D721Med (cell line): ENCODE measurements at regions not wholly inside any gene's neighbourhood (a gene's known extent, or its start where the extent isn't known, plus 50 kb on each side); places are given as distances from the start of the nearest gene placed in this dataset.

Experiments
- DNase-seq: peaks from one replicate; pipeline ENCODE4 v3.0.0; 2011; ENCODE audit warnings: low spot score; ENCODE audit not compliant: insufficient read length
- FAIRE-seq: peaks from 2 replicates; lab custom pipeline; 2011; peaks lifted over from hg19 to GRCh38; lab: Jason Lieb, UNC
- TF ChIP-seq, protein P1 (sequence below): IDR thresholded peaks from 2 replicates; pipeline ENCODE4 v1.5.1; 2012; ENCODE audit warnings: mild to moderate bottlenecking, control low read depth; ENCODE audit not compliant: insufficient read depth; ENCODE audit errors: missing control alignments

DNA sequence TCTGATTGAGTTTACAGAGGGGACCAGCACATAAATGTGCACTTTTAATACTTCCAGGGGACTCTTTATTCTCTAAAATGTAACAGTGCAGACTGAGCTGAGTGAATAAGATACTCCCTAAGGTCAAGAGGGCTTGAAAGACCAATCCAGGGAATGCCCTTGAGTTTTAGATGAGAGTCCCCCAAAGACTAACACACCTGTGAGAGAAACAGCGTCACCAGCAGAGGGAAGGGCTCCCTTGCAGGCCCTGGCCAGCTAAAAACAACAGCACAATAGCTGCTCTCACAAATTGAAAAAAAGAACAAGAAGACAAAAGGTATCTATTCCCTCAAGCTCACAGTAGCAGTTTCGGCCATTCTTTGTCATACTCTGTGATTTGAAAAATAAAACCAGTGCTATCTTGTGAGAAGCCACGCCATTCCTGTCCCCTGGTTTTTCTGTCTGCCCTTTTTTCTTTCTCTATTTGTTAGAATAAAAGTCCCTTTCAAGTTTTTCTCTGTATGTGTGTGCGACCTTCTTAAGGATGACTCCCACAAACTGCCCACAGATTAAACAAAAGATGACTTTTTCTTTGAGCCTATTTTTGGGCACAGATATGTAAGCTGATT lies 230.4 kb upstream of the BMPER start:
- TF ChIP-seq, protein P1, sequence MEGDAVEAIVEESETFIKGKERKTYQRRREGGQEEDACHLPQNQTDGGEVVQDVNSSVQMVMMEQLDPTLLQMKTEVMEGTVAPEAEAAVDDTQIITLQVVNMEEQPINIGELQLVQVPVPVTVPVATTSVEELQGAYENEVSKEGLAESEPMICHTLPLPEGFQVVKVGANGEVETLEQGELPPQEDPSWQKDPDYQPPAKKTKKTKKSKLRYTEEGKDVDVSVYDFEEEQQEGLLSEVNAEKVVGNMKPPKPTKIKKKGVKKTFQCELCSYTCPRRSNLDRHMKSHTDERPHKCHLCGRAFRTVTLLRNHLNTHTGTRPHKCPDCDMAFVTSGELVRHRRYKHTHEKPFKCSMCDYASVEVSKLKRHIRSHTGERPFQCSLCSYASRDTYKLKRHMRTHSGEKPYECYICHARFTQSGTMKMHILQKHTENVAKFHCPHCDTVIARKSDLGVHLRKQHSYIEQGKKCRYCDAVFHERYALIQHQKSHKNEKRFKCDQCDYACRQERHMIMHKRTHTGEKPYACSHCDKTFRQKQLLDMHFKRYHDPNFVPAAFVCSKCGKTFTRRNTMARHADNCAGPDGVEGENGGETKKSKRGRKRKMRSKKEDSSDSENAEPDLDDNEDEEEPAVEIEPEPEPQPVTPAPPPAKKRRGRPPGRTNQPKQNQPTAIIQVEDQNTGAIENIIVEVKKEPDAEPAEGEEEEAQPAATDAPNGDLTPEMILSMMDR, result no peak
- FAIRE-seq (no peak), DNase-seq (no peak)

DNA sequence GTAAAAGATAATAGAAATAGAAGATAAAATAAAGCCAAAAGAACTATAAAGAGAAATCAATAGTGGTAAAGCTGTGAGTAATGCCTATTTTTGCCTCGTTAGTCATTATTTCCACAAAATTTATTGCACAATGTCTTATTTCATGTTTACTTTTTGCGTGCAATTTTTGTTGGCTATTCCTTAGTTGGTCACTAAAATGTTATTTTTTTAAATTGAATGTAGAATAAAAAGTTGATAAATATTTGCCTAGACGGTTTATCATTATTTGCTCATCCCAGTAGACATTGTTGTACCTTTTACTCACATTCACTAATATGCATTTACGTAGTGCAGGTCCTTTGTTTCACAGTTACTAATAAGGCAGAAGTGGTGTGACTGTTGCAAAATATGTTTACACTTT lies 227.8 kb upstream of the BMPER start:
- DNase-seq (no peak), FAIRE-seq (no peak)
- TF ChIP-seq, protein P1, result no peak

DNA sequence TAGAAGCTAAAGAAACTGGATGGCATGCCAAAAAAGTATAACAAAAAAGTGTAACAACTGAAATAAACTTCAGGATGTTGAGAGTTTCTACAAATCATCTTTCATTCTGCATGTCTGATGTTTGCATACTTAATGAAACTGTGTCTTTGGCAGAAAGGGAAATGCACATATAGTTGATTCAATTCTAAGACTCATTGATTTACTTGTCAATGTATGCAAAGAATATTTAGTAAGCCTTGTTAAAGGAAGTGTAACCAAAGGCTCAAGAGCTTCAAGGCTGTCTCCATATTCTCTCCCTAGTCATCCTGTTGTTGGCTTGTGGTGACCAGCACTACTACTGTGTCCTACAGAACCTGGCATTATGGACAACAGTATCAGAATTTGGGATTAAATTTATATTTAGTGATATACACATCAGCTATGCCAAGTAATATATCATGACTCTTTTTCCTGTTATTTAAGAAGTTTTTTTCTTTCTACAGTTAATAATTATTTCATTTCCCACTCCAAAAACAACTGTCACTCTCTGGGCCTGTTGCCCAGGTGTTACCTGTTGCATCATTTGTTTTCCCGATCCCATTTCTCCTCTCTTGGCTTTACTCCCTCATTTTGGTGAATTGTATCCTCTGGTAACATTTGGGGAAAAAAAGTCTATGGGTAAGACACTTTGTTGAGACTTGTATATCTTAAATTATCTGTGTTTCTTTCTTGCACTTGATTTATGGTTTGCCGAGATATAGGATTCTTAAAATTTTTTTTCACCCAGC lies 226.6 kb upstream of the BMPER start:
- TF ChIP-seq, protein P1, result no peak
- DNase-seq (no peak), FAIRE-seq (no peak)

DNA sequence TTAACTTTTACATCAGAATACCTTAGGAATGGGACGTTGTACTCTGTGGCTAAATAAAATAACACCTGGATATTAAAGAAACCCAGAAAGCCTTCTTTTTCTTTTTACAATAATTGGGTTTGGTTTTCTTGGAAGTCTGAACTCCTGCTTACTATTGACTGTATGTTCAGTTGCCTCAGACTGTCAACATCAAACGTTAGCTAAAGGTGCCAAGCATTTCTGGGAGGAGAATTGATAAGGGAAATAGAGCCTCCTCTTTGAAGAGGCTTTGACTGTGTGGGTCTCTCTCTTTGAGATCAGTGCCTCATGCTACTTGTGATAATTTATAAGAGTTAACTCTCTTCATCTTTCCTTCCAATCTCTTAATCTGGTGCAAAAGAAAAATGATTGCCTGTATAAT lies 224.7 kb upstream of the BMPER start:
- TF ChIP-seq, protein P1, result no peak
- DNase-seq, result no peak
- no peak for FAIRE-seq

DNA sequence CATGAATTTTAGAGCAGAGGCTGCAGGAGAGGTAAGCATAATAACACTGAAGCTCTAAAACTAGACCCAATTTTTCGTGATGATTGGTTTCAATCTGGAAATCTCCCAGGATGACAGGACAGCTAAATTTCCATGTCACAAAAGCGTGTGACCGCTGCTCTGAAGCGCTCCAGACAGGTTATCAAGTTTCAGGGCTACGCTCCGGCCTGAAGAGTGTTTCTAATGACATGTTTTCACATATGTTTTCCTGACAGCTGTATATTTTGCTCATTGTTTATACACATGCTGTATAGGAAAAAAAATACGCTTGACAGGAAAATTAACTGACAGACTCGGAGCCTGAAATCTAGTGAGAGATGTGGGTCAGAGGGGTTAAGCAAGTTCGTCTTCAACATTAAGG lies 219.8 kb upstream of the BMPER start:
- TF ChIP-seq, protein P1, result no peak
- DNase-seq (no peak), FAIRE-seq (no peak)

DNA sequence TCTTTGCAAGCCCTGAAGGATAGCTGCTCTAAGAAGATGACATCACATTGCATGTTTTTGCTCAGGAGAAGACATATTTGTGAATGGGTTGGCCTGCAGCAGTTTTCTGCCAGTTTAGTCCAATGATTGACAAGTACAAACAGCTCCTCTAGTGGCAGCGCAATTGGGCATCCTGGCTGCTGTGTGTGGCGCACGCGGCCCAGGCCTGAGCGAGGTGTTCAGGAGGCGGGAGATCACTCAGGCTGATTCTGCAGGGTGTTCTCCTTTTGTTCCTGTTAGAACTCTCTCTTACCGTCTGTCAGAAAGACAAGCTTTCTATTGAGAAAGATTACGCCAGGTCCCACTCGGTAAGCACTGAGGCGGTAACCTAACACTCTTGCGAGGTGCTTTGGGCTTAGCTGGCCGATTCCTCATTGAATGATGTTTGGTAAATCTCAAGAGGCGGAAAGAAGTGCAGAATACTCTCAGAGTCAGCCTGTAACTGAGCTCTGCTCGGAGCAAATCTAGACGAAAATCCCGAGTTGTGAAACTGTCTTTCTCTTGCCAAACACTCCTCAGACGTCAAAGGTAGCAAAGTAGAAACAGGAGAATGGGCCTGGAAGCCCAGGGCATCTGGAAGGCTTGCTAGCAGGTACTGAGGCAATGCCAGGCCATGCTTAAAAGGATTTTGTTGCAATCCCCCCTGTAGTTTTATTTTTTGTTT lies 219.2 kb upstream of the BMPER start:
- TF ChIP-seq, protein P1, result no peak
- no peak for DNase-seq

More for the DNA sequence above, 219.2 kb upstream of the BMPER start:
- FAIRE-seq, result no peak
